Effector memory CD8-positive, alpha-beta T cell (primary cell): ENCODE measurements at regions not wholly inside any gene's neighbourhood (a gene's known extent, or its start where the extent isn't known, plus 50 kb on each side); places are given as distances from the start of the nearest gene placed in this dataset.

Source experiments
- ATAC-seq: fragments of 150-1000 bp; cut with Tn5 transposase; replicated peaks from 2 replicates; pipeline ENCODE4 v1.10.0; 2021; ENCODE audit warnings: mild to moderate bottlenecking, moderate library complexity
- DNase-seq, 3 experiments: peaks; one replicate each; pipeline ENCODE4 v3.0.0; 2021
- H3K27ac Mint-ChIP-seq, 2 donors: one replicate each; pipeline ENCODE4 v1.8.0; 2022; ENCODE audit warnings: mild to moderate bottlenecking in 2 of 2, mixed read lengths in 2 of 2, moderate library complexity in 2 of 2
- H3K27me3 Mint-ChIP-seq, 2 donors: one replicate each; pipeline ENCODE4 v1.8.0; 2022; ENCODE audit warnings: mixed read lengths in 2 of 2
- H3K36me3 Mint-ChIP-seq: one replicate; pipeline ENCODE4 v1.8.0; 2022; ENCODE audit warnings: mild to moderate bottlenecking, moderate library complexity, mixed read lengths; ENCODE audit not compliant: insufficient read depth
- H3K4me1 Mint-ChIP-seq, 2 donors: one replicate each; pipeline ENCODE4 v1.8.0; 2022; ENCODE audit warnings: low read depth in 2 of 2, mixed read lengths in 2 of 2
- H3K4me3 Mint-ChIP-seq, 2 donors: one replicate each; pipeline ENCODE4 v1.8.0; 2022; ENCODE audit warnings: mild to moderate bottlenecking in 2 of 2, mixed read lengths in 2 of 2, moderate library complexity in 2 of 2
- H3K9me3 Mint-ChIP-seq, 2 donors: one replicate each; pipeline ENCODE4 v1.8.0; 2022; ENCODE audit warnings: mixed read lengths in 2 of 2

DNA sequence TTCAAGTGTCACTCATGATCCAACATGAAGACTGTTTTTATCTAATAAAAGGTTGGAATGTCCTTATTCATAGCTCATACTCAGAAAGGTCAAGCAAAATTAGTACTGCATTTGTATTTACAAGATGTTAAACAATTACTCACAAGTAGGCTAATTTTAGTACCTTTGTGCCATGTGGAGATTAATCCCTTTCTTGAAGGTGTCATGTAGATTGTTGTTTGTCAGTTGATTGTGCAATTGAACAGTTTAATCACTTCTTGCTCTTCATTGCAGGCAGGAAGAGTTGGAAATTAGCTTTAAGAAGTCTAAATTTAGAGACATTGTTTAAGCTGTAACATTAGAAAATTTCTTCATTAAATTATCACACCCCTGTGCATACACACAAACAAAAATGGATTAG, 847.1 kb downstream of the KCNT2 start:
- Mint-ChIP-seq H3K9me3 (no peaks in the 10 kb centered on the region), H3K27ac (no peak overlapping the region), H3K4me1 (no peaks in the 10 kb centered on the region), H3K4me3 (no peak overlapping the region), H3K27me3 (no peaks in the 10 kb centered on the region), H3K36me3 (no peaks in the 10 kb centered on the region)
- ATAC-seq: no peak
- DNase-seq: no peak

DNA sequence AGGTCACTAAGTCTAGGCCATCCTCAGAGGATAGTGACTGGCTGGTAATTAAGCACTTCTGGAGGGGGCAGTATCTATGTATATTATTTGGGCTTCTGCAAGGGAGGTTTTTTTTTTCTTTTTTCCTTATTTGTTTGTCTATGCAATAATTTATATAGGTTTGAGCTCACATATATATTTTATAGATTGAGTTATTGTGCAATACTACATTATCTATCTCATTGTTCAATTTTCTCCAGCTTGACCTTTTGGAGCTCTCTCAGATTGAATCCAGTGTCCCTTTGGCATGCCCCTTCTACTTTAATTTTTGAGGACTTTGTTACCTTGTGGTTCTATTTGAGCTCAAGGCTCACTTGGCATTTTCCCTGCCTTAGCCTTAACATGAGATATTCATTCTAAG, 852.1 kb downstream of the KCNT2 start:
- DNase-seq: no peak
- ATAC-seq: no peak
- no peaks in the 10 kb centered on the region for H3K27me3 Mint-ChIP-seq

DNA sequence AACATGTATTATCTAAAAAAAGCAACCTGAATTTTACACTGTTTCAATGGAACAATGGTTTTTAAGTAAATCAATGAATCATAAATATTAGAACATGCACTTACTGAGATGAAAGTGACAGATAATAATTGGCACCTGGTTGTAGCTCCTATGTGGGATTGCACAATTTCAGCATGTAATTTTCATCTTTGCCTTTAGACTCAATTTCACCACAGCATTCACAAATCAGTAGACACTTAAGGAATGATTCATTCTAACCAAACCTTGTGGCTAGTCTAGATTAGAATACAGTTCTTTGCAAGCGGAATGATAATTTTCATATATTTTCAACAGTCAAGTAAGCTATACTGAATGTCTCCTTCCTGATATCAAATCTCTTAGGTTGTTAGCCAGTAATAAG, 853.4 kb downstream of the KCNT2 start:
- no peaks in the 10 kb centered on the region for H3K27me3 Mint-ChIP-seq
- DNase-seq (no peak), ATAC-seq (no peak)
- H3K4me3 Mint-ChIP-seq: no peak overlapping the region
- no peak overlapping the region for H3K27ac Mint-ChIP-seq
- no peaks in the 10 kb centered on the region for H3K4me1 Mint-ChIP-seq
- no peaks in the 10 kb centered on the region for H3K36me3 Mint-ChIP-seq
- H3K9me3 Mint-ChIP-seq: peaks cover 0 to 2% of the 10 kb centered on the region in 2 donors

More for the DNA sequence above, 852.1 kb downstream of the KCNT2 start:
- Mint-ChIP-seq H3K4me3 (no peak overlapping the region), H3K27ac (no peak overlapping the region), H3K9me3 (peaks cover 0 to 2% of the 10 kb centered on the region in 2 donors), H3K36me3 (no peaks in the 10 kb centered on the region), H3K4me1 (no peaks in the 10 kb centered on the region)

DNA sequence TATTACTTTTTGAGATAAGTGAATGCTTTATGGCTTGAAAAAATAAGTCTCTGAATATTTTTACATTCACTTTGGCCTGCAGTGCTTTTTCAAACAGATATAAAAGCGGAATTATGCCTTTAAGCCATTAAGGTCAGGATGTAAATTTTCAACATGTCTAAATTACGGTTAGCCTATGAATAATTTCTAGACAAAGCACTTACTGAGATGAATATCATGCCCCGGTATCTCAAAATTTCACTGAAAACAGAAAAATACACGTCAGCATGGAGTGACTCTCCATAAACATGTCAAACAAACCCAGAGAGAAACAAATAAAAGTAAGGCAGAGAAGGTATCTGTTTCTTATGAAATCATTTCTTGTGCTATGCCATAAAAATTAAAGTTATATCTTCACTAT, 853.9 kb downstream of the KCNT2 start:
- DNase-seq (no peak), ATAC-seq (no peak)
- Mint-ChIP-seq H3K9me3 (peaks cover 0 to 2% of the 10 kb centered on the region in 2 donors), H3K27ac (no peak overlapping the region), H3K27me3 (no peaks in the 10 kb centered on the region), H3K4me3 (no peak overlapping the region), H3K4me1 (no peaks in the 10 kb centered on the region), H3K36me3 (no peaks in the 10 kb centered on the region)

DNA sequence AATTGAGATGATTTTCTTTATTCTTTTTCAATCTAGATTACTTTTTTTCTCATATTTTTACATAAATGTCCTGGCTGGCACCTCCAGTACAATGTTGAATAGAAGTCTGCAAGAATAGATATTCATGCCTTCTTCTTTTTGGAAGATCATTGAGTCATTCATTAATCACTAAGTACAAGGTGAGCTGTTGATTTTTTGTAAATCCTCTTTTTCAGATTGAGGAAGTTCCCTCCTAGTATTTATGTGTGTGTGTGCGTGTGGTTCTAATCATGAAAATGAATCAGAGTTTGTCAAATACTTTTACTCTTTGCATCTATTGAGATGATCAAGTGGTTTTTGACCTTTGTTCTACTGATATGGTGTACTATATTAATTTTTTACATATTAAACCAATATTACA, 859.3 kb downstream of the KCNT2 start:
- no peak for ATAC-seq

DNA sequence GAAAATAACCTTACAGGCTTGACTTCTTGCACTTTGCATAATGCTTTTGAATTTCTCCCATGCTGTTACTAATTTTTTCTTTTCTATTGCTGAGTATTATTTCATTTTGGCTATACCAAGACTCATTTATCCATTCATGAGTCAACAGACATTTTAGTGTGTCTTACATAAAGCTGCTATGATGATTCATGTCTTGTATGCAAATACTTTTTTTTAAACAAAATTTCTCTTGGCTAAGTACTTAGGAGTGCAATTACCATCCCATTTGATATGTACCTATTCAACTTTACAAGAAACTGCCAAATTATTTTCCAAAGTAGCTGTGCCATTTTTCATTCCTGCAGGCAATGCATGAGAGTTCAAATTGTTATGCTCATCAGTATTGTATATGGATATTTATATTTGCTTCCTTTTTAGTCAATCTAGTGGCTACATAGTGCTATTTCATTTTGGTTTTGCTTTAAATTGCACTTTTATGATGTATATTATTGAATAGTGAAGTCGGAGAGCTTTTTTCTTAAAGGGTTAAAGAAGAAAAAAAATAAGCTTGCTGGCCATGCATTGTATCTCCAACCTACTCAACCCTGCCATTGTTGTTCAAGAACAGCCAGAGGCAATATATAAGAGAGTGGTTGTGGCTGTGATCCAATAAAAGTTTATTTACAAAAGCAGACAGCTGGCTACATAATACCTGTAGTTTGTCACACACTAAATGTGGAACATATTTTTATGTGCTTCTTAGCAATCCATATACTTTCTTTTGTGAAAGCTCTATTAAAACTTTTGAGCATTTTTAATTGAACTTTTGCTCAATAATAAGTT, 862.8 kb downstream of the KCNT2 start:
- Mint-ChIP-seq H3K9me3 (peaks cover 3 to 10% of the 10 kb centered on the region in 2 donors), H3K4me3 (no peak overlapping the region), H3K36me3 (no peaks in the 10 kb centered on the region), H3K27ac (no peak overlapping the region), H3K27me3 (no peaks in the 10 kb centered on the region), H3K4me1 (no peaks in the 10 kb centered on the region)
- no peak for DNase-seq
- no peak for ATAC-seq

More for the DNA sequence above, 859.3 kb downstream of the KCNT2 start:
- Mint-ChIP-seq H3K27me3 (no peaks in the 10 kb centered on the region), H3K4me1 (no peaks in the 10 kb centered on the region), H3K27ac (no peak overlapping the region), H3K9me3 (peaks cover 0 to 3% of the 10 kb centered on the region in 2 donors), H3K36me3 (no peaks in the 10 kb centered on the region), H3K4me3 (no peak overlapping the region)
- no peak for DNase-seq

DNA sequence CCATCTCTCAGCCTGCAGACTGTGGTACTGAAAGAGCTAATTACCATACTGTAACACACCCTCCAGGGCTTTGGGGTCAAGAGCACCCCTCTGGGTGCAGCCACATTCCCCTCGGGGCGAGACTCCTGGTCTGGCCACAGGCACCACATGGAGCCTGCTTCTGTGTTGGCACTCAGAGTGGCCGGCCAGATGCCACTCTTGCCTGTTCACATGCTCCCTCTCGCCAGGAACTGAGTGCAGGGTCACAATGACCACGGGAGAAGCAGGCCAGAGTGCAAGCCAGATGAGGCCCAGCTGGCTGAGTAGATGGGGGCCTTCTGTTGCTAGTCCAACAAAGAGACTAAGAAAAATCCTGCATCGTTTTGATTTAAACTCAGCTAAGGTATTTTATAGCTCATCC, 864.0 kb downstream of the KCNT2 start:
- H3K27ac Mint-ChIP-seq: no peak overlapping the region
- H3K9me3 Mint-ChIP-seq: peaks cover 3 to 10% of the 10 kb centered on the region in 2 donors
- no peaks in the 10 kb centered on the region for H3K4me1 Mint-ChIP-seq
- DNase-seq (no peak), ATAC-seq (no peak)
- no peaks in the 10 kb centered on the region for H3K27me3 Mint-ChIP-seq
- H3K36me3 Mint-ChIP-seq: no peaks in the 10 kb centered on the region
- H3K4me3 Mint-ChIP-seq: no peak overlapping the region

DNA sequence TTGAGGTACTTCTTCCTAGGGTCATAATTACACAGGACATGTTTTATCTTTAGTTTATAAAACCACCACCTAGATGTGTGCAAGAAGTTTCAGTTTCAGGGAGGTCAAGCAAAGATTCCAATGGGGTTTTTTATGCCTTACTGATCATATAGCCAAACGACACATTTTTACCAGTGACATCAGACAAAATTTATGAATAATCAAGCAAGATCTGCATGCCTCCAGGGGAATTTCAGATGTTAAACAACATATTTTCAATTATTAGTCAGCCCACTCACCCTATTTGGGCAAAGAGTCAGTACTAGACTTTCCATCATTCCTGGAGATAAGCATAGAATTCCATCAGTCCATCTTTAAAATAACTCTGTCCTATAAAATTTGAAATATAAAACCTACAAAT, 867.4 kb downstream of the KCNT2 start:
- no peak for ATAC-seq
- H3K4me3 Mint-ChIP-seq: no peak overlapping the region
- DNase-seq: no peak
- no peaks in the 10 kb centered on the region for H3K4me1 Mint-ChIP-seq
- peaks cover 3 to 10% of the 10 kb centered on the region in 2 donors for H3K9me3 Mint-ChIP-seq
- no peaks in the 10 kb centered on the region for H3K36me3 Mint-ChIP-seq
- H3K27ac Mint-ChIP-seq: no peak overlapping the region
- H3K27me3 Mint-ChIP-seq: no peaks in the 10 kb centered on the region

- Mint-ChIP-seq H3K27ac (no peak overlapping the region), H3K27me3 (no peaks in the 10 kb centered on the region), H3K36me3 (no peaks in the 10 kb centered on the region), H3K4me1 (no peaks in the 10 kb centered on the region), H3K9me3 (peaks cover 2 to 10% of the 10 kb centered on the region in 2 donors), H3K4me3 (no peak overlapping the region)
- DNase-seq (no peak), ATAC-seq (no peak)
Measured at GRCh38 chr1:195738966-195739650, 869.1 kb downstream of the KCNT2 start.

DNA sequence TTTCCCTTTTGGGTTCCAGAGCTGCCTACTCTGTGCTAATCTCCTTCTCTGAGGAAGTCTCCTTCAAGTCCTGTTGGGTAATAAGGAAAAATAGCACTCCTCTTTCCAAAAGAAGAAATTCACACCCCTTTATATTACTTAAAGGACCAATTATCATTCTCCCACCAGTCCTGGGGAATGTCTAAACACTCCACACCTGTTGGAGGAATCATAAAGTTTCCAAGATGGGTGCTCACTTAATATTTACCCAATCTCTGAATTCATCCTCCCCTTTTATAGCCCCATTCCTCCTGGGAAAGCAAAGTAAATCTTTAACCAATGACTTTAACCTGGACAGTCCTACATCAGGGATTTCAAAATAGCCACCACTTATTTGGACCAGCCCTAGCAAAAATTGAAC, 873.1 kb downstream of the KCNT2 start:
- H3K9me3 Mint-ChIP-seq: peaks cover 6 to 11% of the 10 kb centered on the region in 2 donors
- H3K27ac Mint-ChIP-seq: no peak overlapping the region
- no peaks in the 10 kb centered on the region for H3K36me3 Mint-ChIP-seq
- H3K4me1 Mint-ChIP-seq: no peaks in the 10 kb centered on the region
- no peak overlapping the region for H3K4me3 Mint-ChIP-seq
- DNase-seq (no peak), ATAC-seq (no peak)
- no peaks in the 10 kb centered on the region for H3K27me3 Mint-ChIP-seq

- Mint-ChIP-seq H3K4me1 (no peaks in the 10 kb centered on the region), H3K9me3 (peaks cover 6 to 11% of the 10 kb centered on the region in 2 donors), H3K36me3 (no peaks in the 10 kb centered on the region), H3K27me3 (no peaks in the 10 kb centered on the region), H3K27ac (no peak overlapping the region), H3K4me3 (no peak overlapping the region)
- no peak for ATAC-seq
- DNase-seq: no peak
Measured at GRCh38 chr1:195733826-195734225, 874.4 kb downstream of the KCNT2 start.

- Mint-ChIP-seq H3K4me3 (no peak overlapping the region), H3K27ac (no peak overlapping the region), H3K27me3 (no peaks in the 10 kb centered on the region), H3K9me3 (peaks cover 6 to 11% of the 10 kb centered on the region in 2 donors), H3K36me3 (no peaks in the 10 kb centered on the region), H3K4me1 (no peaks in the 10 kb centered on the region)
- DNase-seq (no peak), ATAC-seq (no peak)
Measured at GRCh38 chr1:195733408-195733807, 874.8 kb downstream of the KCNT2 start.

DNA sequence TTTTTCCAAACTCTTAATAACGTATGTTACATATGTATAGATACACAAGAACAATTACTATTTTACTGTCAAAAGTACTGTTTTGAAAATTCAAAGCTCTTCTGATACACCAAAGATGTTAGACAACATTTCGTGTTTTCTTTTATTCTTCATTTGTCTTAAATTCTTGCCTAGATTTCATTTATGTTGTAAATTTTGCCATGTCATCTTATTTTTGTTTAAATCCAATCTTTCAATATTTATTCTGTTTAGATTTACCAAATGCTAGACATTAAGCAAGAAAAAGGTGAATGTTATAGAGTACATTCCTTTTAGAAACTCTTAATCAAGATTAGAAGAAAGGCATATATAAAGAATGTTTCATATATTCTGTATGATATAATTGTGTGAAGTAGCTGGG, 876.9 kb downstream of the KCNT2 start:
- H3K27me3 Mint-ChIP-seq: no peaks in the 10 kb centered on the region
- no peak overlapping the region for H3K4me3 Mint-ChIP-seq
- H3K4me1 Mint-ChIP-seq: no peaks in the 10 kb centered on the region
- ATAC-seq (no peak), DNase-seq (no peak)
- H3K36me3 Mint-ChIP-seq: no peaks in the 10 kb centered on the region
- no peak overlapping the region for H3K27ac Mint-ChIP-seq
- peaks cover 6 to 11% of the 10 kb centered on the region in 2 donors for H3K9me3 Mint-ChIP-seq

DNA sequence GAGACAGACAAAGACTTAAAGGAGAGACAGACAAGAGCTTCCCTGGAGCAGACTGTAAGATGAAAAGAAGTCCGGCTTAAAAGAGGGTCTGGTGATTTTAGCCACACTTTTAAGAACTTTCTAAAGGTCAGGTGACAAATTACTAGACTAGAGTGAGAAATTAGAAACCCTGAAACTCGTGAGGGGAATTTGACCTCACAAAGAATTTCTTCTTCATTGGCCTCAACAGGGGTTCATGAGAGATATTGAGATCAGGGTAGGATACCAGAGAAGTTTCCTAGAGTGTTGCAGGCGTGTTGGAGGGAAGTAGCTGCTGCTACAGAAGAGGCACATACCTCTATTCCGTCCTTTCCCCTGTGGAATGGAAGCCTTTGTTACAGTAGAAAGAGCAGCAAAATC, 884.4 kb downstream of the KCNT2 start:
- no peak for ATAC-seq
- H3K27me3 Mint-ChIP-seq: no peaks in the 10 kb centered on the region
- peaks cover 3 to 13% of the 10 kb centered on the region in 2 donors for H3K9me3 Mint-ChIP-seq
- no peaks in the 10 kb centered on the region for H3K4me1 Mint-ChIP-seq
- no peak for DNase-seq
- no peaks in the 10 kb centered on the region for H3K36me3 Mint-ChIP-seq
- no peak overlapping the region for H3K4me3 Mint-ChIP-seq
- no peak overlapping the region for H3K27ac Mint-ChIP-seq
